Small intestine (tissue), 7 donors: ENCODE measurements at regions not wholly inside any gene's neighbourhood (a gene's known extent, or its start where the extent isn't known, plus 50 kb on each side); places are given as distances from the start of the nearest gene placed in this dataset.
"Not testable (repeated sequence)": the region's sequence is repeated elsewhere in the genome, so short reads cannot be mapped to it uniquely, and the experiment has no call there.

Source experiments
- DNase-seq, 2 donors: peaks; one replicate each; pipeline versions ENCODE4 v3.0.0 to v3.0.0-alpha.2; 2013
- FAIRE-seq: peaks from 2 replicates; lab custom pipeline; 2012; peaks lifted over from hg19 to GRCh38; lab: Jason Lieb, UNC
- H3K27ac ChIP-seq, 3 donors: one replicate each; pipeline ENCODE4 v1.5.1; 2013; ENCODE audit warnings: low read length in 2 of 3, mild to moderate bottlenecking in 2 of 3, control low read depth in 1 of 3, inconsistent platforms in 1 of 3, low read depth in 1 of 3, moderate library complexity in 1 of 3
- H3K27me3 ChIP-seq, 3 donors: one replicate each; pipeline ENCODE4 v1.6.1; 2013; ENCODE audit warnings: low read length in 3 of 3, inconsistent platforms in 1 of 3; ENCODE audit not compliant: control insufficient read depth in 3 of 3, insufficient read depth in 3 of 3
- H3K36me3 ChIP-seq, 3 donors: one replicate each; pipeline ENCODE4 v1.6.1; 2013; ENCODE audit warnings: low read length in 3 of 3, inconsistent platforms in 1 of 3, low read depth in 1 of 3, mild to moderate bottlenecking in 1 of 3, moderate library complexity in 1 of 3; ENCODE audit not compliant: control insufficient read depth in 3 of 3, insufficient read depth in 2 of 3
- H3K4me1 ChIP-seq, 3 donors: one replicate each; pipeline ENCODE4 v1.6.1; 2013; ENCODE audit warnings: low read length in 2 of 3, inconsistent platforms in 1 of 3, low read depth in 1 of 3, mild to moderate bottlenecking in 1 of 3, moderate library complexity in 1 of 3; ENCODE audit not compliant: control insufficient read depth in 3 of 3, insufficient read depth in 2 of 3
- H3K4me3 ChIP-seq, 3 donors: one replicate each; pipeline ENCODE4 v1.5.1; 2013; ENCODE audit warnings: low read length in 3 of 3, control low read depth in 1 of 3, inconsistent platforms in 1 of 3, low read depth in 1 of 3, mild to moderate bottlenecking in 1 of 3, moderate library complexity in 1 of 3
- H3K9me3 ChIP-seq, 2 donors: one replicate each; pipeline ENCODE4 v1.6.1; 2013; ENCODE audit warnings: low read depth in 1 of 2, low read length in 1 of 2; ENCODE audit not compliant: control insufficient read depth in 2 of 2, insufficient read depth in 1 of 2
- WGBS, 3 donors: extraction: QIAGEN DNeasy Blood & Tissue Kit; methylation state at CpG; one replicate each; pipeline ENCODE4 v1.1.7; 2013; 5-methylcytosine and 5-hydroxymethylcytosine counted together
- donor health status: healthy with polysubstance abuse.
- donor health status: control.
- donor health status: control.
- donor health status: Bipolar disorder and iron deficiency.
- donor health status: healthy.

DNA sequence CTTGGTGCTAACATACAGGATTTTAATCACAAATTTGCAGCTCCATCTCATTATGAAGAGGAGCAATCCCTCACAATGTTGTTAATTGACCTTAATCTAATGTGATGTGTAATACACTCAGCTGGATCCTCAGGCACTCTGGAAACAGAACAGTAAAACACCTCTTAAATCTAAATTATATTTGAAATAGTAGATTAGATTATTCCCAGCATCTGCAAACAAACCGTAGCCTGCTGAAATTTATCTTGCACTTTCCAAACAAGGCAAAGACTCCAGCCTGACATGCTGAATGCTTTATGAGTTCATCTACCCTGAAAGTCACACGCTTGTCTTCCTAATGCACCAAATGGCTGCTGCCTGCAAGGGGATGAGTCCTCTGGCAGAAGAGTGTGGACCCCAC lies 402.3 kb upstream of the GYPC start:
- H3K9me3 ChIP-seq: no peaks in the 10 kb centered on the region
- FAIRE-seq (no peak), DNase-seq (peak in 1 of 2 donors; percentile 6)
- no peak overlapping the region for H3K4me3 ChIP-seq
- no peak overlapping the region for H3K27ac ChIP-seq
- no peaks in the 10 kb centered on the region for H3K27me3 ChIP-seq
- 12 to 42% (median 36%) methylated on average over 2 of the region's 2 CpGs for WGBS, 3 donors
- H3K36me3 ChIP-seq: no peaks in the 10 kb centered on the region
- peaks cover 0 to 2% (median 0%) of the 10 kb centered on the region in 3 donors for H3K4me1 ChIP-seq

DNA sequence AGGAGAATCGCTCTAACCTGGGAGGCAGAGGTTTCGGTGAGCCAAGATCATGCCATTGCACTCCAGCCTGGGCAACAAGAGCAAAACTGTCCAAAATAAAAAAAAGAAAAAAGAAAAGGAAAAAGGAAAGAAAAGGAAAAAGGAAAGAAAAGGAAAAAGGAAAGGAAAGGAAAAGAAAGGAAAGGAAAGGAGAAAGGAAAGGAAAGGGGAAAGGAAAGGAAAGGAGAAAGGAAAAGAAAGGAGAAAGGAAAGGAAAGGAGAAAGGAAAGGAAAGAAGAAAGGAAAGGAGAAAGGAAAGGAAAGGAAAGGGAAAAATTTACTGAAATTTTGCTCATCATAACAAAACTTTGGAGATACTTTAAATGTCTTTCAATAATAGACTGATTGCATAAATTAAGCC lies 391.3 kb upstream of the GYPC start:
- DNase-seq (no peak), FAIRE-seq (no peak)
- Histone ChIP-seq H3K4me1 (no peaks in the 10 kb centered on the region), H3K4me3 (no peak overlapping the region), H3K27me3 (no peaks in the 10 kb centered on the region), H3K27ac (no peak overlapping the region), H3K9me3 (no peaks in the 10 kb centered on the region), H3K36me3 (no peaks in the 10 kb centered on the region)
- WGBS, 3 donors: 89 to 96% (median 91%) methylated on average over 2 of the region's 2 CpGs

DNA sequence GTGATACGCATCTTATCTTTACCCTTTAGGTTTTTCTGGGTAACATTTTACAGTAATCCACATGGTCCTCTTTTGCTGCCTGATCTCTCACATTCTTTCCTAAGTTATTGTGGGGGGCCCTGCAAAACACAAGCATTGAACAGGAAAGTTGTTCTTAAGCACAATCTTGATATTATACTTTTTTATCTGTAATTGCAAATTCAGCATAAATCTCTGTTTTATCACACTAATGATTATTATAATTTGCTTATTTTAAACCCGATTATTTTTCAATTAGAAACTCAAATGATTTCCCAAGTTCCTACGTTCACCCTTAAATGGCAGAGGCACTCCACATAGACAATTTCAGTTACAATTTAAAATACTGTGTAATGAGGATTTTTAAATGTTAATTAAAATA lies 386.0 kb upstream of the GYPC start:
- Histone ChIP-seq H3K9me3 (no peaks in the 10 kb centered on the region), H3K36me3 (no peaks in the 10 kb centered on the region), H3K4me1 (no peaks in the 10 kb centered on the region), H3K4me3 (no peak overlapping the region), H3K27ac (no peak overlapping the region), H3K27me3 (no peaks in the 10 kb centered on the region)
- DNase-seq (no peak), FAIRE-seq (no peak)
- WGBS, 3 donors: 92 to 95% (median 95%) methylated on average over 3 of the region's 3 CpGs

DNA sequence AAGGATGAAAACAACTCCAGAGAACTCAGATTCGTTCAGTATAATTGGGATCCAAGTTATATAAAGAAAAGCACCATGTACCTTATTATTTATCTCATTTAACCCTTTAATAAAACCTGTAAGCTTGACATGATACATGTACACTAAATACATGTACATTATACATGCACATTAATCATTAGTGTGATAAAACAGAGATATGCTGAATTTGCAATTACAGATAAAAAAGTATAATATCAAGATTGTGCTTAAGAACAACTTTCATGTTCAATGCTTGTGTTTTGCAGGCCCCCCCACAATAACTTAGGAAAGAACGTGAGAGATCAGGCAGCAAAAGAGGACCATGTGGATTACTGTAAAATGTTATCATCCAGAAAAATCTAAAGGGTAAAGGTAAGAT lies 385.4 kb upstream of the GYPC start:
- 37 to 53% (median 42%) methylated on average over 2 of the region's 2 CpGs for WGBS, 3 donors
- no peak for DNase-seq
- no peaks in the 10 kb centered on the region for H3K36me3 ChIP-seq
- H3K4me3 ChIP-seq: no peak overlapping the region
- H3K9me3 ChIP-seq: no peaks in the 10 kb centered on the region
- H3K27ac ChIP-seq: no peak overlapping the region
- FAIRE-seq: no peak
- H3K4me1 ChIP-seq: no peaks in the 10 kb centered on the region
- H3K27me3 ChIP-seq: no peaks in the 10 kb centered on the region

DNA sequence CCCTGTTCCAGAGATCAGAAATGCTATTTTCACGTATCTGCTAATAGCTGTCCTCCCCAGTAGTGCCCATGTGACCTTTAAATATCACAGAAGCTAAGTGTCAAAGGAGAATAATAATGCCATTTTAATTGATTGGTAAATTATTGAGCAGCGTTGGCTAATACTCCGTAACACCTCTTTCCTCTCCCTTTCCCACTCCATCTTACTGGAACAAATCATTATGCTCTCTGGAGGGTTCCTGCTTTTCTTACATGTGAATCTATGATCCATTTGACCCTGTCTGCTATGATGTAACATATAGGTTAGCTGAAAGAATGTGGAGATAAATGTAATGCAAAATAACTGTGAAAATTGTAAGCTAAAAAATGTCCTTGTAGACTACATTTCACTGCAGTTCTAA lies 383.6 kb upstream of the GYPC start:
- Histone ChIP-seq H3K27ac (no peak overlapping the region), H3K9me3 (no peaks in the 10 kb centered on the region), H3K4me1 (no peaks in the 10 kb centered on the region), H3K36me3 (no peaks in the 10 kb centered on the region), H3K27me3 (no peaks in the 10 kb centered on the region), H3K4me3 (no peak overlapping the region)
- DNase-seq: no peak
- FAIRE-seq: no peak
- 75 to 88% (median 78%) methylated on average over 3 of the region's 3 CpGs for WGBS, 3 donors

DNA sequence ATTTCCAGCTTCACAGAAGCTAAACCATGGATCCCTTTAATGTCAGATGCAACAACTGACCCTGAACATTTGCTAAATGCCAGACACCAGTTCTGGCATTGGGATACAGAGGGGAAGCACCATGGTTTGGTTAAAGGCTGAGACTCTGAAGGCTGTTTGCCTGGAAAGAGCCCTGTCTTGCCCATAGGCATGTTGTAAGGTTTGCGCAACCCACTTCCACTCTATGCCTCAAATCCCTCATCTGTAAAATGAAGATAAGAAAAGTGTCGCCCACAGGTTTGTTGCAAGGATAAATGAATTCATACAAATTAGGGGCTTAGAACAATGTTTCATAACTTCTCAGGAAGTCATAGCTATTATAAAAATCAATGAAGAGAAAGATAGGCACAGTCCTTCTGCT lies 380.9 kb upstream of the GYPC start:
- H3K27ac ChIP-seq: no peak overlapping the region
- no peaks in the 10 kb centered on the region for H3K36me3 ChIP-seq
- no peaks in the 10 kb centered on the region for H3K4me1 ChIP-seq
- WGBS, 3 donors: 82 to 96% (median 88%) methylated on average over 2 of the region's 2 CpGs
- DNase-seq (no peak), FAIRE-seq (no peak)
- no peak overlapping the region for H3K4me3 ChIP-seq
- no peaks in the 10 kb centered on the region for H3K27me3 ChIP-seq
- H3K9me3 ChIP-seq: no peaks in the 10 kb centered on the region

DNA sequence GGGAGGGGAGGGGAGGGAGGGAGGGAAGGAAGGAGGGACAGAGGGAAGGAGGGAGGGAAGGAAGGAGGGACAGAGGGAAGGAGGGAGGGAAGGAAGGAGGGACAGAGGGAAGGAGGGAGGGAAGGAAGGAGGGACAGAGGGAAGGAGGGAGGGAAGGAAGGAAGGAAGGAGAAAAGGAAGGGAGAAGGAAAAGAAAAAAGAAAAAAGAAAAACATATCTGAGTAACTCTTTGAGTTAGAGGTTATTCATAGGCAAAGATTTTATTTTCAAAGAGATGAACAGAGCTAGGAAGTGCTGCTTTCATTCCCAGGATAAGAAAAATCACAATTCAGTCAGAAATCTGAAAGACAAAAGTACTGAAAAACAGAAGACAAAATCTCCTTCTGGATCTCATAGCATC lies 379.7 kb upstream of the GYPC start:
- H3K4me1 ChIP-seq, H3K9me3 ChIP-seq, H3K36me3 ChIP-seq, H3K27me3 ChIP-seq, H3K27ac ChIP-seq, DNase-seq, H3K4me3 ChIP-seq, FAIRE-seq: not testable (repeated sequence)

DNA sequence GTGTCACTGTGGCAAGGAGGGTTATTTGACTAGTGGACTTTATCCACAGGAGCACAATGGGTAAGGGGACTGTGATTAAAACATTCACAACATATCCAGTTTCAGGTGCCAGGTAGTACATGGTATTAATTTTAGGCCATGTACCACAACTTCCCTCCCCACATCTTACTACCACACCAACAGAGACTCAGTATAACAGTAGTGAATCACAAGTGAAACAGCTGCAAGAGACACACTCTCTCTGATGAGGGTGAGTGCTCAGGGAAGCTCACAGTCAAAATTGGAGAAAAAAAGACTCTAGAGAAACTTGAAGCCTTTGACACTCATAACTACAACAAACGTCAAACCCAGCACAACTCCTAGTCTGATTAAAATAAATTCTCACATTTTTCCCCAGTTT lies 367.6 kb upstream of the GYPC start:
- H3K4me1 ChIP-seq: no peaks in the 10 kb centered on the region
- FAIRE-seq (no peak), DNase-seq (no peak)
- 73 to 80% (median 75%) methylated on average over 1 of the region's 1 CpG for WGBS, 3 donors
- no peak overlapping the region for H3K27ac ChIP-seq
- H3K4me3 ChIP-seq: no peak overlapping the region
- H3K9me3 ChIP-seq: no peaks in the 10 kb centered on the region
- no peaks in the 10 kb centered on the region for H3K36me3 ChIP-seq
- no peaks in the 10 kb centered on the region for H3K27me3 ChIP-seq

DNA sequence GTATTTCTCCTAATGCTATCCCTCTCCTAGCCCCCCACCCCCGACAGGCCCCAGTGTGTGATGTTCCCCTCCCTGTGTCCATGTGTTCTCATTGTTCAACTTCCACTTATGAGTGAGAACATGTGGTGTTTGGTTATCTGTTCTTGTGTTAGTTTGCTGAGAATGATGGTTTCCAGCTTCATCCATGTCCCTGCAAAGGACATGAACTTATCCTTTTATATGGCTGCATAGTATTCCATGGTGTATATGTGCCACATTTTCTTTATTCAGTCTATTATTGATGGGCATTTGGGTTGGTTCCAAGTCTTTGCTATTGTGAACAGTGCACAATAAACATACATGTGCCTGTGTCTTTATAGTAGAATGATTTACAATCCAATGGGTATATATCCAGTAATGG lies 362.0 kb upstream of the GYPC start:
- not testable (repeated sequence) for DNase-seq, H3K9me3 ChIP-seq, H3K27me3 ChIP-seq, H3K36me3 ChIP-seq, H3K27ac ChIP-seq, H3K4me1 ChIP-seq, FAIRE-seq, H3K4me3 ChIP-seq
- WGBS, 3 donors: 94 to 100% (median 100%) methylated on average over 1 of the region's 1 CpG
